Naive thymus-derived CD4-positive, alpha-beta T cell (primary cell): ENCODE measurements at regions not wholly inside any gene's neighbourhood (a gene's known extent, or its start where the extent isn't known, plus 50 kb on each side); places are given as distances from the start of the nearest gene placed in this dataset.

Experiments
- ATAC-seq: fragments of 150-1000 bp; cut with Tn5 transposase; 2 replicates; pipeline ENCODE4 v1.10.0; 2021; ENCODE audit warnings: mild to moderate bottlenecking, moderate library complexity
- CTCF ChIA-PET: fragments of 350-600 bp; sonication (Branson Sonifier 250); formaldehyde crosslinking; loops from one replicate; lab custom pipeline; 2021; ENCODE audit warnings: antibody characterized with exemption; lab: Charles Lee
- POLR2A ChIA-PET: fragments of 350-600 bp; sonication (Branson Sonifier 250); formaldehyde crosslinking; loops from one replicate; lab custom pipeline; 2021; ENCODE audit warnings: antibody characterized with exemption, inconsistent platforms; lab: Charles Lee
- DNase-seq, 9 donors: peaks; one replicate each; pipeline versions ENCODE4 v3.0.0 to v3.0.0-alpha.2; 2020 to 2022; ENCODE audit warnings: mixed read lengths in 1 of 9
- H3K27ac ChIP-seq: one replicate; pipeline ENCODE4 v1.7.0; 2013; ENCODE audit warnings: mild to moderate bottlenecking, low read depth, low read length, moderate library complexity
- H3K27me3 ChIP-seq, 2 donors: one replicate each; pipeline ENCODE4 v1.7.0; 2013; ENCODE audit warnings: low read length in 2 of 2, mild to moderate bottlenecking in 2 of 2, moderate library complexity in 2 of 2; ENCODE audit not compliant: control insufficient read depth in 2 of 2, insufficient read depth in 2 of 2
- H3K36me3 ChIP-seq, 3 experiments: 1 replicate in 2 of 3; 2 replicates in 1 of 3; pipeline ENCODE4 v1.7.0; 2013; ENCODE audit warnings: low read length in 3 of 3, mild to moderate bottlenecking in 3 of 3, moderate library complexity in 1 of 3; ENCODE audit not compliant: insufficient read depth in 3 of 3, control insufficient read depth in 2 of 3
- H3K4me1 ChIP-seq, 2 donors: one replicate each; pipeline ENCODE4 v1.7.0; 2013; ENCODE audit warnings: low read length in 2 of 2, mild to moderate bottlenecking in 2 of 2, moderate library complexity in 1 of 2; ENCODE audit not compliant: control insufficient read depth in 2 of 2, insufficient read depth in 2 of 2
- H3K4me3 ChIP-seq: 2 replicates; pipeline ENCODE4 v1.7.0; 2013; ENCODE audit warnings: mild to moderate bottlenecking, low read length
- H3K9me3 ChIP-seq, 3 experiments: 1 replicate in 2 of 3; 2 replicates in 1 of 3; pipeline ENCODE4 v1.7.0; 2013; ENCODE audit warnings: low read length in 3 of 3; ENCODE audit not compliant: control insufficient read depth in 2 of 3
- H3K27ac Mint-ChIP-seq, 9 donors: one replicate each; pipeline ENCODE4 v1.8.0; 2020 to 2022; ENCODE audit warnings: mixed read lengths in 9 of 9, mild to moderate bottlenecking in 8 of 9, moderate library complexity in 5 of 9, inconsistent platforms in 2 of 9
- H3K27me3 Mint-ChIP-seq, 5 donors: one replicate each; pipeline ENCODE4 v1.8.0; 2021 to 2022; ENCODE audit warnings: mixed read lengths in 5 of 5, mild to moderate bottlenecking in 1 of 5
- H3K36me3 Mint-ChIP-seq, 5 donors: one replicate each; pipeline ENCODE4 v1.8.0; 2020 to 2022; ENCODE audit warnings: mixed read lengths in 5 of 5, mild to moderate bottlenecking in 3 of 5, inconsistent platforms in 1 of 5
- H3K4me1 Mint-ChIP-seq, 7 donors: one replicate each; pipeline ENCODE4 v1.8.0; 2020 to 2022; ENCODE audit warnings: mixed read lengths in 7 of 7, mild to moderate bottlenecking in 3 of 7, inconsistent platforms in 1 of 7
- H3K4me3 Mint-ChIP-seq, 10 donors: one replicate each; pipeline ENCODE4 v1.8.0; 2020 to 2022; ENCODE audit warnings: mild to moderate bottlenecking in 10 of 10, mixed read lengths in 10 of 10, moderate library complexity in 6 of 10, inconsistent platforms in 2 of 10
- H3K9me3 Mint-ChIP-seq, 11 donors: one replicate each; pipeline ENCODE4 v1.8.0; 2020 to 2022; ENCODE audit warnings: mixed read lengths in 11 of 11, mild to moderate bottlenecking in 4 of 11, inconsistent platforms in 1 of 11, moderate library complexity in 1 of 11
- intact Hi-C, 2 donors: fragments of 100-400 bp; cut with micrococcal nuclease; formaldehyde crosslinking; loops; one replicate each; pipeline ENCODE4 v1.15.1; 2023

DNA sequence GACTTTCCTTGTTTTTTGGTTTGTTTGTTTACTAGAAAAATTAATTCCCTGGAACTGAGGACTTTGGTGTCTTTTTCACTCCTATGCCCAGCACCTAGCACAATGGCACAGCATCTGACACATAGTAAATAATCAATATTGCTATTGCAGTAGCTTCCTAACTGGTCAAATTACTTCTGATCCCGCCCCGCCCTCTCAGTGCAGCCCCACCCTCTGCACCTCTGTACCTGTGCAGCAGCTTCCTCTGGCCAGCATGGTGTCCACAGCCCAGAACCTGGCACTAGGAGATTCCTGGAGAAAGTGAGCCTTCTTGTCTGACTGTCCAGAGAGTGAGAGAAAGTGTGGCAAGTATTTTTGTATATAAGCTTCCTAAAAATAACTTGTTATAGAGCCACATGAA lies 343.2 kb downstream of the ZNF608 start:
- intact Hi-C loops, result no loop called here
- DNase-seq (no peak), ATAC-seq (no peak)
- H3K27me3 Mint-ChIP-seq, result no peaks in the 10 kb centered on the region
- no peak overlapping the region for H3K4me3 ChIP-seq
- H3K27ac ChIP-seq, result no peak overlapping the region
- H3K4me3 Mint-ChIP-seq, result no peak overlapping the region
- H3K9me3 ChIP-seq, result no peaks in the 10 kb centered on the region
- no peak overlapping the region for H3K27ac Mint-ChIP-seq
- no peaks in the 10 kb centered on the region for H3K27me3 ChIP-seq
- CTCF ChIA-PET, result no interaction called here
- peaks cover 0 to 7% (median 0%) of the 10 kb centered on the region in 11 donors for H3K9me3 Mint-ChIP-seq
- H3K4me1 ChIP-seq, result no peaks in the 10 kb centered on the region
- POLR2A ChIA-PET, result no interaction called here
- H3K36me3 Mint-ChIP-seq, result no peaks in the 10 kb centered on the region
- H3K4me1 Mint-ChIP-seq, result no peaks in the 10 kb centered on the region
- no peaks in the 10 kb centered on the region for H3K36me3 ChIP-seq

- ATAC-seq (no peak), DNase-seq (no peak)
- ChIA-PET CTCF (no interaction called here), POLR2A (no interaction called here)
- Mint-ChIP-seq H3K36me3 (no peaks in the 10 kb centered on the region), H3K9me3 (peaks cover 0 to 12% (median 0%) of the 10 kb centered on the region in 11 donors), H3K4me3 (no peak overlapping the region), H3K4me1 (no peaks in the 10 kb centered on the region), H3K27ac (no peak overlapping the region), H3K27me3 (no peaks in the 10 kb centered on the region)
- H3K27ac ChIP-seq, result no peak overlapping the region
- no peaks in the 10 kb centered on the region for H3K27me3 ChIP-seq
- no peaks in the 10 kb centered on the region for H3K4me1 ChIP-seq
- no peaks in the 10 kb centered on the region for H3K9me3 ChIP-seq
- H3K36me3 ChIP-seq, result no peaks in the 10 kb centered on the region
- H3K4me3 ChIP-seq, result no peak overlapping the region
- intact Hi-C loops, result no loop called here
Observed at GRCh38 chr5:124402144-124402581, 344.3 kb downstream of the ZNF608 start.

DNA sequence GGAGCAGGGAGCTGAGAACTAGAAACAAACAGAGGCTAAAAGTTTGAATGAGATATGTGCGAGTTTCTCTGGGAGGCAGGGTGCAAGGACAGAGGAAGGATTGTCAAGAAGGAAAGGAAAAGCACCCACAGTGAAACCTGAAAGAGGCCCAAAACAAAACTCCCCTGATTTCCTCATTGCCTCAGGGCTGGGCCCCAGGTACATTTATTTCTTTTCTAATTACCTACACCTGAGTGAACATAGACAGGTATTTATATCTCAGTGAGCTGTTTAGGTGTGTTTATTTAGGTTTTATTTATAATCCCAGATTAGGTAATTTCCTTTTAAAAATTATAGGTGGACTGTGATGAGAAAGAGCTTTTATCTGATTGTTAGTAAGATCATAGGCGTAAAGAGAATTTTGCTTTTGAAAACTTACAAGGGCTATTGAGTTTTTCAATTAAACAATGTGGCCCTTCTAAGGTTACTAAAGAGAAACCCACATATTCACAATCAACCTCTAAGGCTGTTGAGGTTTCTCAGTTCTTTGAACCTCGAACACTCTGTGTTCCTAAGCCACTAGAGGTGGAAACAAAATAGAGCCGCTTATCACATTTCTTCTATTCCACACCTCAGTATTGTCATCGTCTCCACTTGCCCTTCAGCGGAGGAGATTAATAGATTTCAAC lies 344.8 kb downstream of the ZNF608 start:
- Histone ChIP-seq H3K27me3 (no peaks in the 10 kb centered on the region), H3K36me3 (no peaks in the 10 kb centered on the region), H3K9me3 (no peaks in the 10 kb centered on the region), H3K4me3 (no peak overlapping the region), H3K4me1 (no peaks in the 10 kb centered on the region), H3K27ac (no peak overlapping the region)
- ATAC-seq (no peak), DNase-seq (no peak)
- no peaks in the 10 kb centered on the region for H3K4me1 Mint-ChIP-seq
- POLR2A ChIA-PET, result no interaction called here
- H3K36me3 Mint-ChIP-seq, result no peaks in the 10 kb centered on the region
- CTCF ChIA-PET, result no interaction called here
- H3K27me3 Mint-ChIP-seq, result no peaks in the 10 kb centered on the region
- H3K4me3 Mint-ChIP-seq, result no peak overlapping the region
- no peak overlapping the region for H3K27ac Mint-ChIP-seq
- intact Hi-C loops, result no loop called here
- peaks cover 0 to 12% (median 0%) of the 10 kb centered on the region in 11 donors for H3K9me3 Mint-ChIP-seq

DNA sequence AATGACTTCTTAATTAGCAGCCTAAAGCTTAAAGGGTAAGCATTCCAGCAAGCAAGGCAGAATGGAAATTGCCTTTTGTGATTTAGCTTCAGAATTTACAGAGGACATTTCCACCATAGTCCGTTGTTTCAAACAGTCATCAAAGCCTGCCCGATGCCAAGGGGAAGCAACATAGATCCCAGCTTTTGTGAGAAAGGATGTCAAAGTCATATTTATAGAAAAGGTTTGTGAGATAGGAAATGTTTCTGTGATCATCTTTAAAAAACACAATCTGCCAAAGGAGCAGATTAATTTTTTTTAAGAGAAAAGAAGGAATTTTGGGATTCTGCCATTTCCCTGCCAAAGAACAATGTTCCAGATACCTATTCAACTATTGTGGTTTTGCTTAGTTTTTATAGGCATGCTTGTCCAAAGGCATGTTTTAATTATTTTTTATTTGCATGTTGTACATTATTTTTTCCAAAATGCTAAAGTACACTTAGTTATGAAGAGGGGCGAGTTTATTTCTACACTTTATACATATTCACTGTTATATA lies 346.9 kb downstream of the ZNF608 start:
- Mint-ChIP-seq H3K36me3 (no peaks in the 10 kb centered on the region), H3K9me3 (peaks cover 0 to 12% (median 0%) of the 10 kb centered on the region in 11 donors), H3K27ac (no peak overlapping the region), H3K4me3 (no peak overlapping the region), H3K27me3 (no peaks in the 10 kb centered on the region), H3K4me1 (no peaks in the 10 kb centered on the region)
- H3K4me3 ChIP-seq, result no peak overlapping the region
- no peak overlapping the region for H3K27ac ChIP-seq
- no peaks in the 10 kb centered on the region for H3K36me3 ChIP-seq
- intact Hi-C loops, result no loop called here
- DNase-seq, result no peak
- ChIA-PET POLR2A (no interaction called here), CTCF (no interaction called here)
- no peaks in the 10 kb centered on the region for H3K9me3 ChIP-seq
- H3K4me1 ChIP-seq, result no peaks in the 10 kb centered on the region
- ATAC-seq, result no peak
- no peaks in the 10 kb centered on the region for H3K27me3 ChIP-seq

DNA sequence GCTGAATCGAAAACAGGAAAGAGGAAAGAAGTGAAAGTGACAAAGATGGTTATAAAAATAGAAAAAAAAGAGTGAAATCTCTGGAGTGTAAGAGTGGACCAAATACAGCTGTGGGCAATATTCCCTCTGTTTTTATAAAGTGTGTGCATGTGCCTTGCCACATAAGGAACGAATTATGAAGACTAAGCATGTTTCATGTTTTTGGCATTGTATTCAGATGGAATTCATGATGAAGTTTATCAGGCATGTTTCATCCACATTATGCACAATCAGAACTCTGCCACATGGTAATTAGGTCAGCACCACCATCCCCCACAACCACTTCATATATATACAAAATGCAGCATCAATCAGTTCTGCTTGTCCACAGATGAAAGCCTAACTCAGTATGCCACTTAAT lies 348.0 kb downstream of the ZNF608 start:
- no peak overlapping the region for H3K4me3 Mint-ChIP-seq
- POLR2A ChIA-PET, result no interaction called here
- no peaks in the 10 kb centered on the region for H3K36me3 Mint-ChIP-seq
- Histone ChIP-seq H3K4me3 (no peak overlapping the region), H3K36me3 (no peaks in the 10 kb centered on the region), H3K9me3 (no peaks in the 10 kb centered on the region), H3K27me3 (no peaks in the 10 kb centered on the region), H3K4me1 (no peaks in the 10 kb centered on the region), H3K27ac (no peak overlapping the region)
- ATAC-seq (no peak), DNase-seq (no peak)
- CTCF ChIA-PET, result no interaction called here
- no peaks in the 10 kb centered on the region for H3K27me3 Mint-ChIP-seq
- H3K4me1 Mint-ChIP-seq, result no peaks in the 10 kb centered on the region
- H3K9me3 Mint-ChIP-seq, result peaks cover 0 to 12% (median 0%) of the 10 kb centered on the region in 11 donors
- intact Hi-C loops, result no loop called here
- H3K27ac Mint-ChIP-seq, result no peak overlapping the region

- H3K27me3 ChIP-seq, result no peaks in the 10 kb centered on the region
- H3K4me1 Mint-ChIP-seq, result no peaks in the 10 kb centered on the region
- no peak overlapping the region for H3K4me3 Mint-ChIP-seq
- ChIA-PET POLR2A (no interaction called here), CTCF (no interaction called here)
- ATAC-seq (no peak), DNase-seq (no peak)
- no peak overlapping the region for H3K4me3 ChIP-seq
- intact Hi-C loops, result no loop called here
- H3K36me3 Mint-ChIP-seq, result no peaks in the 10 kb centered on the region
- H3K36me3 ChIP-seq, result no peaks in the 10 kb centered on the region
- H3K9me3 Mint-ChIP-seq, result peaks cover 0 to 12% (median 0%) of the 10 kb centered on the region in 11 donors
- no peak overlapping the region for H3K27ac ChIP-seq
- no peaks in the 10 kb centered on the region for H3K4me1 ChIP-seq
- no peak overlapping the region for H3K27ac Mint-ChIP-seq
- H3K9me3 ChIP-seq, result no peaks in the 10 kb centered on the region
- H3K27me3 Mint-ChIP-seq, result no peaks in the 10 kb centered on the region
Observed at GRCh38 chr5:124397317-124397716, 349.1 kb downstream of the ZNF608 start.

DNA sequence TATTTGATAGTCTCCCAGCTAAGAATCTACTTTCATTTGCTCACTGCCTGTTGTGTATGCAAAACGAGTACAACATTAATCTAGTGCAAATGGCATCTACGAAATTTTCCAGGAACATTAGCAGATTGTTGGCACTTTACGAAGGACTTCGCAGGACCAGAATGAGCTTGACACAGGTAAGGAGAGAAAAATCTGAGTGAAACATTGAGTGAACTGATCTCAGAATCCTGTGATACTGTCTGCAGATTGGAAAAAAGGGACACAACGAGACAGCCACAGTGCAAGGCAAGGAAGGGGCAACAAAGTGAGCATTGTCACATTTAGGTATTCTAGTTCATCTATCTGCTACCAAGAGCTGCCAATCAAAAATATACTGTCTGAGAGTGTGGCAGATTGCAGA lies 350.5 kb downstream of the ZNF608 start:
- intact Hi-C loops, result no loop called here
- no peak overlapping the region for H3K27ac Mint-ChIP-seq
- H3K9me3 Mint-ChIP-seq, result peaks cover 0 to 12% (median under 1%) of the 10 kb centered on the region in 11 donors
- H3K36me3 Mint-ChIP-seq, result no peaks in the 10 kb centered on the region
- H3K9me3 ChIP-seq, result no peaks in the 10 kb centered on the region
- no peak overlapping the region for H3K4me3 Mint-ChIP-seq
- CTCF ChIA-PET, result no interaction called here
- H3K4me1 ChIP-seq, result no peaks in the 10 kb centered on the region
- no peak for ATAC-seq
- DNase-seq, result no peak
- H3K4me3 ChIP-seq, result no peak overlapping the region
- H3K27me3 ChIP-seq, result no peaks in the 10 kb centered on the region
- no peaks in the 10 kb centered on the region for H3K27me3 Mint-ChIP-seq
- no peaks in the 10 kb centered on the region for H3K4me1 Mint-ChIP-seq
- no peak overlapping the region for H3K27ac ChIP-seq
- no peaks in the 10 kb centered on the region for H3K36me3 ChIP-seq
- POLR2A ChIA-PET, result no interaction called here
